Hippocampal formation (tissue), 2 donors: ENCODE measurements at regions not wholly inside any gene's neighbourhood (a gene's known extent, or its start where the extent isn't known, plus 50 kb on each side); places are given as distances from the start of the nearest gene placed in this dataset.
"Not testable (repeated sequence)": the region's sequence is repeated elsewhere in the genome, so short reads cannot be mapped to it uniquely, and the experiment has no call there.

Experiments
- DNase-seq, 2 donors: peaks; one replicate each; lab custom pipeline; 2025; lab: John Stamatoyannopoulos, UW

DNA sequence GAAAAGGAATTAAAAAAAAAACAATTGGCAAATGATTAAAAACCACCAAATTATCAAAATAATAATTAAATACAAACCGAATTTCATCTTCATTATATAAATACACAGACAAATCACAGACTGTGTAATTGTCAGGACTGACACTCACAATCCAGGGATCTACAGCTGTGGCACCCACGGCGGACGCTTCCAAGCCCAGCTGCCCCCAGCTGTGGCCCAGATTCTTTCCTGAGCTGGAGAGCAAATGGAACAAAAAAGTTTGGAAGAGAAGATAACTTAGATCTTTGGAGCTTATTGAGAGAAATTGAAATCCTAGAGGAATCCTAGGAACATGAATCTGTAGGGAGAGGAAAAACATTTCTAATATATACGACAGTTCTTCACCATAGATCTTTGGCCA lies 316.1 kb downstream of the OTUD1 start:
- DNase-seq: no peak

DNA sequence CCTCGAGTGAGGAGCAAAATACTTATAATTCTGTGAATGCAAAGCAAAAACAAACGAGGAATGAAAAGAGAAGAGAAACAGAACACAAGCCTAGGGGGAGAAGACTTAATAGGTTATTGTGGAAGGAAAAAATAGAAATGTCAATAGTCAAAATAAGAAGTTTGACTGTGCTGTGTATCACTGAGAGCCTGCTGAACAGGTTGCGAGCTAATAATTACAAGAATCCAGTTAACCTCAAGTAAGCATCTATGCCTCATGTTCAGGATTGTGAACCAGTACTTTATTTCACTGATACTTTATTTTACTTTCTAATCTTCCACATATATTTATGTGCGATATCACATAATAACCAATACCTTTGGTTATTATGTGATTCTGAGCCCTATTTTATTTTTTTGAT lies 316.7 kb downstream of the OTUD1 start:
- no peak for DNase-seq

DNA sequence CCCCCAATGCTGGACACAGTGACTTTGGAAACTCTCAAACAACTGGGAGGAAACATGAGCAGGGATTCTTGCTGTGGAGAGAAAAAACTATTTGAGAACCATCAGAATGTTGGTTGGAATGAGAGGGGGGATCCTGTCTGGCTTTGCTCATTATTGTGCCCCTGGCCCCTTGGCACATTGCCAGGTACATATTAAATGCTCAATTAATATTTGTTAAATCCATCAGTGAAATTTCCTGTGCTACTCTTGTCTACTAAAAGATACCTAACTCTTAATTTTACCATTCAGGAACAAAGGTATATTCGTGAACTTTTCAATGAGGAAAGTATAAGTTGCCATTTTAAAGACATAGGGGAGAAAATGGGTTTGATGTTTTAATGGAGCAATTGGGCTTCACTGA lies 329.4 kb downstream of the OTUD1 start:
- no peak for DNase-seq

DNA sequence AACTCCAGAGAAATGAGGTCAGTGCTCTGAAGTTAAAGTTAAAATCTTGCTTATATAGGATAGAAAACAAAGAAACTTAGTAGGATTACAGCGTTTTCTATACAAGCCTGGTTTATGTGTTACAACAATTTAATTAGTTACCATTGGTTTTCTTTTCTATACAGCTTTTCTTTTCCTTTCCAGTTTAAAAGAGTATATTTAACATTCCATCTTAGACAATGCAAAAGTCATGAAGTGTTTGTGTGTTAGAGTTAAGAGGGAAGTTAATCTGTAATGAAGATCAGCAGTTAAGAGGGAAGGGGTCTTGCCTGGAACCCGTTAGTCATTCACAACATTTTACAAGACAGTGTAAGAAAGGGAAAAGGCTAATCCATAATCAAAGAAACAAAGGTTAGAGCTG lies 338.3 kb downstream of the OTUD1 start:
- DNase-seq: no peak

DNA sequence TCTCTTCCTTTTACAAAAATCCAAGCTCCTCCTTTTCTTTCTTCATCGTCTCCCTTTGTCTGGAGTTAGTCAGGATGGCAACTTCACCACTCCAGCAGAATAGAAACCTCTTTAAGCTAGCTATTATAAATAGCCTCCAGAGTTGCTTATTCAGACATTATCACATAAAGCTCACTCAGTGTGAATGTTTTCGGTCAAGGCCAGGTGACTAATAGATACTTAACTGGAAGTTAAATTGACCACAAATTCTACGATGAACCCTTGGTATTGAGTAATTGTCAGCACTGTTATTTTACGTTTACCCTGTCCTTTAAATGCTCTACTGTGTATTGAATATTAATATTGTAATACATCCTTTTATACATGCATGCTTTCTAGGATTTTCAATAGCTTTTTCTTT lies 340.4 kb downstream of the OTUD1 start:
- DNase-seq: no peak

DNA sequence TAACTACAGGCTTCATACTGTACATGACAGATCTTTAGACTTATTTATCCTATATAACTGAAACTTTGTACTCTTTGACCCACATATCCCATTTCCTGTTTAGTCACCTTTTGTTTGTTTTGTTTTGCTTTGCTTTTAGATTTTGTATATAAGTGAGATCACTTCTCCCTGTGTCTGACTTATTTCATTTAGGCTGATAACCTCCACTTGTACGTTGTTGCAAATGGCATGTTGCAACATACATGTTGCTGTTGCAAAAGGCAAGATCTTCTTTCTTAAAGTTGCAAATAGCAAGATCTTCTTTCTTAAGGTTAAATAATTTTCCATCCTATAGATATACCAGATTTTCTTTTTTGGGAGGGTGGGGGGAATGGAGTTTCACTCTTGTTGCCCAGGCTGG lies 341.5 kb downstream of the OTUD1 start:
- no peak for DNase-seq

DNA sequence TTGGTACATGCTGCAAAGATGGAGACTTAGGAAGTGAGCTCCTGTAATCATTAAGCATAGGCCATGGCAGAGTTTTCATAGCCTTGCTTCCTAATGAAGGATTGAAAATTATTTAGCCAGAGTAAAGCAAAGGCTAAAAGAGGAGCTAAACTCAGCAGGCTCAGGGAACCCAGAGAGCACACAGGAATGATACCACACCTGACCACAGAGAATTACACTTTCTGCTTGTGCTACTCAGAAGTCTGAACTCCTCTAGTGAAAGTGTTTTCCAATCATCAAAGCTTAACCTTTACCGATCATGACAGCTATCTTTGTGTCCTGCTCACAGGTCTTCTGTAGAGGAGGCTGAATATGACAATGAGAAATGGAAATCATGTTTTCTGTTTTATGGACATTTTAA lies 347.7 kb downstream of the OTUD1 start:
- no peak for DNase-seq

DNA sequence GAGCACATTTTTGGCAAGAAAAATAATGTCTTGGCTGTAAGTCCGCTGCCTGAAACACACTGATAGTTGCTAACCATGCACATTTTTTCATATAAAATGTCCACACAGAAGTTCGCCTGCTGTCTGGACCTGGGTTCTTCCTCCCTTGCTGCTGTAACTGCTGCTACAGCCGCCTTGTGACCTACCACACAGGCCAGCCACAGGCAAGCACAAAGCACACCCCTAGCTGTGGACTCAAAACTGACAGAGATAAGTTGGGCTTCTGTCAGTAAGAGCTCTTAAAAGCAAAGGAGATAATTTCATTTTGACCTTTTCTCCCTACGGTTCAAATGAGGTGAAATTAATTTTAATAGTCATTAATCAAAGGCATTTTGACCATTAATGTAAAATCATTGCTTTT lies 354.7 kb downstream of the OTUD1 start:
- DNase-seq: no peak

DNA sequence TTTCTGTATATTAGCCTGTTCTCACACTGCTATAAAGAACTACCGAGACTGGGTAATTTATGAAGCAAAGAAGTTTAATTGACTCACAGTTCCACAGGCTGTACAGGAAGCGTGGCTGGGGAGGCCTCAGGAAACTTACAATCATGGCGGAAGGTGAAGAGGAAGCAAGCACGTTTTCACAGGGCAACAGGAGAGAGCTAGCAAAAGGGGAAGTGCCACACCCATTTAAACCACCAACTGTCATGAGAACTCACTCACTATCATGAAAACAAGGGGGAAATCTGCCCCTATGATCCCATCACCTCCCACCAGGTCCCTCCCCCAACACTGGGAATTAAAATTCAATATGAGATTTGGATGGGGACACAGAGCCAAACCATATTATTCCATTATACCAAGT lies 358.6 kb downstream of the OTUD1 start:
- not testable (repeated sequence) for DNase-seq

DNA sequence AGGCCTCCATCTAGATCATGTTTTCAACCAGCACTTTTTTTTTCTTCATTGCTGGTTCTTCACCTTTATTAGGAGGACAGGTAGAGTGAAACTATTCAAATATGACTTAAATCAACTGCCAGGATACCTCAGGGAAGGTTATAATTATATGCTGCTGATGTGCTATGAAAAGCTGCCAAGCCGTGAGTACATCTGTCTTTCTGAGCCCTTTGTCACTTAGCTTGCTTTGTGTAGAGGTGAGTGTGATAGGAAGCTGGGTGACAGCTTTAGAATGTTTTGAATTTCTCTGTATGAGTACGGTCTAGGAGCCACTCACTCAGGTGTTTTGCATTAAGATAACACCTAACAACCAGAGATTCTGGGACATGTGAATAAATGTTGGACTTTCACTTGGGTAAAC lies 365.2 kb downstream of the OTUD1 start:
- DNase-seq: no peak

DNA sequence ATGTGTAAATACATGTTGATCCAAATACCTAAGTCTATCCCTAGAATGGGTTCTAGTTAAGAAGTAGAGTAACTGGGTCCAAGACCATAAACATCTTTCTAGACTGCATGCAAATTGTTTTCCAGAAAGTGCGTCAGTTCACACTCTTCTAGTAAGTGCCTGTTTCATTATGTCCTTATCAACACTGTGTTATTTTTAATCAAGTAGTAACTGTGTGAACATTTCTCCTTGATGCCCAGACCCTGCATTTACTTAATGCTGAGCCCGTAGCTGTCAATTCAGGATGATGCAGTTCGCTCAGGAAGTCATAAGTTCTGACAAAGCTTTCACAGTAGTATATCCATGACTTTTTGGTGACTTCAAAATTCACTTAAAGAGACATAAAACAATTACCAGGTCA lies 374.8 kb downstream of the OTUD1 start:
- no peak for DNase-seq

DNA sequence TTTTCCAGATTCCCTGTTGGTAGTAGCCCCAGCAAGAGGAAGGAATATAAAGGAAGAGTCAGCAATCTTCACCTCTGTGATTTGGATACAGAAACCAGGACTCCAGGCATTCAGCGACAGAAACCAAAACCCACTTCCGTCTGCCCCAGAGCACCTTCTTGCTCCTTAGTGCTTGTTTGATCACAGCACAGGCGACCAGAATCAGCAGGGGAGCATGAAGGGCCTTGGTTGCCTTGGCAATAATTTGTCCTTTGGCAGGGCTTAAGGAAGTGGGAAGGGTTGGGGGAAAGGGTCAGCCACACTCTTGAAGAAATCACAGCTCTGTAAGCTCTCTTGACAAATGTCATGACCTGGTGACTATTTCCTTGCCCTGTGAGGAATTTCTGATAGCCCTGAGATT lies 379.6 kb downstream of the OTUD1 start:
- DNase-seq: no peak

DNA sequence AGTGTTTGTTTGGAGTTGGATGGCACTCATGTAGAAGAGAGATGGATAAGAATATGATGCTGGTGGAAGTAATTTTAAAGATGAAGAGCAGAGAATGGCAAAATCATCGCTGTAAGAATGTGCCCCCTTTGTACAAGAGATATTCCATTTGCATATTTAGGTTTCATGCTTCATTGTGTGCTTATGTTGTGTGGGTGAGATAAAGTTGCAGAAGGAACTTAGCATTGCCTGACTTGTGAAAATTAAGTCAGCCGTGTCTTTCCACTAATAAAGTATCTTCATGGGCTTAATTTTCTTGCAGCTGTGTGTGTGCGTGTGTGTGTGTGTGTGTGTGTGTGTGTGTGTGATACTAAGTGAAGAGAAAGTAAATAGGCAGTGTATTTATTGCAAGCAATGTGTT lies 381.9 kb downstream of the OTUD1 start:
- DNase-seq: no peak

DNA sequence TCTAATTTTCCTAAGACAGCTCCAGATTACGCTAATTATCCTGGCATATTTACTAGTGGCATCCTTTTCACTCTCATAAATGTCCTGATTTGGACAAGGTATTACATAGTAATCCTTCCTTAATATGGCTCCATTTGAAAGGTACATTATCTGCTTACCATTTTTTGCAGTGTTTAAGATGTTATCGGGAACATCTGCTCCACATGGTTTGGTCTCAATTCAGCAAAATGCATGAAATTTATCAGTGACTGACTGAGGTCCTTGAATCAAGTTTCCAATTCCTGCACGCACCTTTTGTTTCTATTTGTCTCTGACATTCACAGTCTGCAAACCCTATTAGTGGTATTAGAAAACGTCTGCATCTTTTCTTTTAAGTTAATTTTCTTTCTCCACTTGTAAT lies 384.1 kb upstream of the KIAA1217 start:
- no peak for DNase-seq

DNA sequence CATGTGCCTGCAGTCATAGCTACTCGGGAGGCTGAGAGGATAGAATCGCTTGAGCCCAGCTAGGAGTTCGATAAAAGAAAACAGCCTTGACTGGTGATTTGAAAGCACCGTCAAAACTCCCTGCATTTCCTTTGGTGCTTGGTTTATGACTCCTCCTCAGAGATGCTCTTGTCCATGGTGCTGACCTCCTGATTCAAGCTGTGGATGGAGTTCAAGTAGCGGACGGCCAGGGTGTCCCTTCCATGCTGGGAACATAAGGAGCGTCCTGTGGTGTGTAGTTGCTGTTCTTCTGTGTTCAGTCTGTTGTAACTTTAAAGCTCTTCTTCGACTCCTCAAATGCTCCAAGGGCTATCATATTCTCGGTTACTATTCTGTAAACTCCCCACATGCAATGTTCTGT lies 382.5 kb upstream of the KIAA1217 start:
- no peak for DNase-seq

DNA sequence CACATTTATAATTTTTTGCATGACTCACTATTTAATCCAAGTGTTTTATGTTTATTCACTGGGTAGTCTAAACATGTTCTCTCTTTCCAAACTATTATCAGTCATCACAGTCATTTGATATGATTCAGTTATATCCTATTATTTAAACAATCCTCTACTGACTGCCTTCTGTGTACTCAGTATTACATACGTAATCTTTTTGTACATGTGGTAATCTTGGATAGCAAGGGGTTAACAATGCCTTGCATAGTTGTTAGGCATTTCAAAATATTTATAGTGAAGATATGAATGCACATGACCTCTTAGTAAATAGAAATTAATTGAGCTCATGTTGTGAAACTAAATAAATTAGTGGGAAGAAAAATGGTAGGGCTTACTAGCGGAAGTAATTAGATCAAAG lies 379.4 kb upstream of the KIAA1217 start:
- no peak for DNase-seq

DNA sequence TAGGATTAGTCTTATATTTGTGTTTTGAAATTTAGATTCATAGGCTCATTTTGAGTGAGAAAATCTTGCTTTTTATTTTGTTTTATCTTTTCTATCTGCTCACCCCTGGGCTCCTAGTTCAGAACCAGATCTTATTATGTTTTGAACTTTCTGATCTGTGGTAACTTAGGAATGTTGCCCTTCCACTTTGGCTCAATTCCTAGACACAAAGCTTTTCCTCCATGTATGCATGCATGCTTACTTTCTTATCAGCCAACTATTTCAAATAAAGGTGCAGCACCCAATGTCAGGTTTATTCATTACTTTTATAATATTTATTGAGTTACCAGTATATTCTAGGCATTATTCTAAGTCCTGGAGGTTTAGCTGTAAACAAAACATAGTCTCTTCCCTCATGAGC lies 374.8 kb upstream of the KIAA1217 start:
- no peak for DNase-seq

DNA sequence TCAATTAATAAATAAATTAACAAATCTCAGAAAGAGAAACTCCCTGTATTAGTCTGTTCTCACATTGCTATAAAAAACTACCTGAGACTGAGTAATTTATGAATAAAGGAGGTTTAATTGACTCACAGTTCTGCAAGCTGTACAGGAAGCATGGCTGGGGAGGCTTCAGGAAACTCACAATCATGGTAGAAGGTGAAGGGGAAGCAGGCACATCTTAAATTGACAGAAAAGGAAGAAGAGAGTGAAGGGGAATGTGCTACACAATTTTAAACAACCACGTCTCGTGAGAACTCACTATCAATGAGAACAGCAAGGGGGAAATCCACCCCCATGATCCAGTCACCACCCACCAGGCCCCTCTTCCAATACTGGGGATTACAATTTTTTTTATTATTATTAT lies 358.3 kb upstream of the KIAA1217 start:
- DNase-seq: no peak

DNA sequence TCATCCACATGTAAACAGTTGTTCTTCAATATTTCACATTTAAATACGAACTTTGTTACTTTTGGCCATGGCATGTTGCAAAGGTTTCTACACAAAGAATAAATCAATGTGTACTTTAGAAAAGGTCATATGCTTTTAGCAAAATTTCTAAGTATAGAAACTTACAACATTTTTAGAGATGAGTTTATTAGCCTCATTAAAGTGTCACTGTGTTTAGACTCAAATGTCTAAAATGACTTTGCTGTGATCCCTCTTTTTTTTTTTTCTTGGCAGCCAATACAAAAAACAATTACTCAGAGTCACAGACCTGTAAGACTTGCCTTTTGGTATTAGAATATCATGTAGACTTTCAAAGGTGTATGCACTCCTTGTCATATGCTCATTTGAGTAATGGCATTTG lies 349.3 kb upstream of the KIAA1217 start:
- DNase-seq: no peak

DNA sequence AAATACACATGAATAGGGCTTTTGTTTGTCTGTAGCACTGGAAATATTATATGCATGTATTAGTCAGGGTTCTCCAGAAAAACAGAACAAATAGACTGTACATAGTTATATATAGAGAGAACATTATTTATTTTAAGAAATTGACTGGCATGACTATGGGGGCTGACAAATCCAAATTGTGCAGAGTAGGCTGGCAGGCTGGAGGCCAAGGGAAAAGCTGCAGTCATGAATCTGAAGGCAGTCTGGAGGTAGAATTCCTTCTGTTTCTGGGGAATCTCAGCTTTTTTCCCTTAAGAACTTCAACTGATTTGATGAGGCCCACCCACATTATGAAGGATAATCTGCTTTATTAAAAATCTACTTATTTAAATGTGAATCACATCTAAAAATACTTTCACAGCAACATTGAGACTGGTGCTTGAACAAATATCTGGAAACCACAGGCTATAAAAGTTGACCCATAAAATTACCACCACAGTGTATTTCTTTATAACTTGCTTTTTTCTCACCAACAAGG lies 344.2 kb upstream of the KIAA1217 start:
- no peak for DNase-seq

DNA sequence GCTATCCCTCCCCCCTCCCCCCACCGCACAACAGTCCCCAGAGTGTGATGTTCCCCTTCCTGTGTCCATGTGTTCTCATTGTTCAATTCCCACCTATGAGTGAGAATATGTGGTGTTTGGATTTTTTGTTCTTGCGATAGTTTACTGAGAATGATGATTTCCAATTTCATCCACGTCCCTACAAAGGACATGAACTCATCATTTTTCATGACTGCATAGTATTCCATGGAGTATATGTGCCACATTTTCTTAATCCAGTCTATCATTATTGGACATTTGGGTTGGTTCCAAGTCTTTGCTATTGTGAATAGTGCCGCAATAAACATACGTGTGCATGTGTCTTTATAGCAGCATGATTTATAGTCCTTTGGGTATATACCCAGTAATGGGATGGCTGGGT lies 342.0 kb upstream of the KIAA1217 start:
- not testable (repeated sequence) for DNase-seq

DNA sequence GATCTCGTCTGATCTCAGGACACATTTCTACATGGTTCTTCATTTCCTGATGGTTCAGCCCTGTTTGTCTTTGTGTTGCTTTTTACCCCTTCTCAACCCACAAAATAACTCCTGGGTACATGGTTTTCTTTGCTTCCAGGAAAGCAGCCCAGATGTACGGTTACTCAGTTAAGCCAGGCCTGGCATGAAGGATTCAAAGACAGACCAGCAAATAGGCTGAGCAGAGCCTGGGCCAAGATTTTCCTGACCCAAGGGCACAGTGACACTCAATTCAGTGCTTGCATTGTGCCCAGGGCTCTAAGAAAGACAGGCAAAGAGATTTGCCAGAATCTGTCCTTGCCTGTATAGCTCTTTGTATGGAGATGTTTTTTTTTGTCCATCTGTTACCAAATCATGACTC lies 340.8 kb upstream of the KIAA1217 start:
- no peak for DNase-seq

DNA sequence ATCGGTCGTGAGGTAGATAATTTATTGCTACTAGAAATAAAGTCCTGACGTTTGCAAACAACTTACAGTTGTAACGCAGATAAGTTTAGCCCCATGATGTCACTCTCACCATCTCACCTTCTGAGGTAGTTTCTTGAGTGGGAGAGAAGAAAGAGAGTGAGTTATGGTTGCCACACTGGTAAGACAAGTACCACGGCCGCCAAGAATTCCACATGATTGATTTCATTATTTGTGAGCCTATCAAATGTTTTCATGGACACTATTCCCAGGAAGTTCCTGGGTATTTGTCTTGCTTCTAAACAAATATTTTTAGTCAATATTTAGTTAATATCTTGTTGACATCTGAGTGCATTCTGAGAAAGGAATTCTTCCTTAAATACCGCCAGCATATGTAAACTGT lies 339.4 kb upstream of the KIAA1217 start:
- DNase-seq: no peak

DNA sequence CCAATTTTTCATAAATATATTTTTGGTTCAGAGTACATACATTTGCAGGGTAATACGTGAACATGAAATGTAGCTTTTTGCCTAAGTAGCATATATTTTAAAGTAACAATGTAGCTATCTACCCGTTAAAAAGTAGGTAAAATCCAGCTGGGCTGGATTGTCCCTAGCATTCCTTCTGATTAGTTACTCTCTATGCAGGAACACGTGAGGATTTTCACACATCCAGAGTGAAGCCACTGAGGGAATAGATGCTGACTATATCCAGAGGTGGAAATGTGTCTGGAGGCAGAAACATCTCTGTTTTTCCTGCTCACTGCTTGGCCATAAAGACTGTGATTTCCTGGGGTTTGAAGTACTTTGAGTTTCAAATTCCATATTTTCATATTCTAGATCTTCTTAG lies 338.9 kb upstream of the KIAA1217 start:
- no peak for DNase-seq
